Erythroblast (primary cell): ENCODE measurements at regions not wholly inside any gene's neighbourhood (a gene's known extent, or its start where the extent isn't known, plus 50 kb on each side); places are given as distances from the start of the nearest gene placed in this dataset.

Experiments used
- GATA1 ChIP-seq: IDR thresholded peaks from 2 replicates; pipeline ENCODE4 v1.6.1; 2011; ENCODE audit warnings: low read depth, mild to moderate bottlenecking, control low read depth, low read length, moderate library complexity
- POLR2A ChIP-seq: IDR thresholded peaks from 2 replicates; pipeline ENCODE4 v1.6.1; 2011; ENCODE audit warnings: mild to moderate bottlenecking, low read length

DNA sequence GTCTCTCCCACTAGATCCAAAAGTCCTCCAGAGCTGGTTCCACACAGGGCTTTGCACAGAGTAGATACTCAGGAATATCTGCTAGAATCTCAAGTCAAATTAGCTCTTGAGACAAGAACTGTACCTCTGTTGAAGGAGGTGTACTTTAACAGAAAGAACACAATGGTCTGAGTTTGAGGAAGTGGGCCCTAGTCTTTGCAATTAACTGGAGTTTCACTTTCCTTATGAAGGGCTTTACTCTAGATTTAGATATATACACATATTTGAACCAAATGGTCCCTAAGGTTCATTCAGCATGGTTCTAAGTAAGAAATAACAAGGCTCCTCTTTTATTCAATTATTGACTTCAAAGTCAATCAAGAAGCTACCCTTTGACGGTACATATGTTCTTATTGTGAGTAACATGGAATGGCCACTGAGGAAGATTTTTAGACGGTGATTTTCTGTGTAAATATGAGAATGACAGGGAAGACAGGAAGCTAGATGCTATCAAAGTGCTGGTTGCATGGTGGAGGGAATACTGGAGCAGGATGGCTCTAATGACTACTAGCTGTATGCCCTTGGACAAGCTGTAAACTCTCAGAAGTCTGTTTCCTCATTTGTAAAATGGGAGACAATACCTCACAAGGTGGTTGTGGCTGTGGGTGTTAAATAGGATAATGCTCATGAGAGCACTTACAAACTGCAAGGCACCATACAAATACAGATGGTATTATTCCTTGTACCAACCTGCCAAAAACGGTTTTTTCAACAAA is 73.5 kb upstream of the SERTAD2 start:
- TF ChIP-seq POLR2A (no peak), GATA1 (no peak)
